HEK293T (cell line): ENCODE measurements at regions not wholly inside any gene's neighbourhood (a gene's known extent, or its start where the extent isn't known, plus 50 kb on each side); places are given as distances from the start of the nearest gene placed in this dataset.

Experiments used
- CTCF ChIA-PET: fragments of 350-600 bp; formaldehyde crosslinking; extraction: SDS; loops from one replicate; lab custom pipeline; 2021; ENCODE audit warnings: antibody characterized with exemption, inconsistent platforms; lab: Yijun Ruan, JAX
- POLR2A ChIA-PET: fragments of 350-600 bp; formaldehyde crosslinking; extraction: SDS; loops from one replicate; lab custom pipeline; 2020; ENCODE audit warnings: antibody characterized with exemption, inconsistent platforms; lab: Yijun Ruan, JAX
- DNase-seq: peaks from one replicate; pipeline ENCODE4 v3.0.0; 2012; ENCODE audit warnings: mixed read lengths; ENCODE audit errors: extremely low spot score
- ARNT ChIP-seq: fragments of 450-650 bp; IDR thresholded peaks from 2 replicates; pipeline ENCODE4 v1.6.1; 2017; ENCODE audit warnings: mild to moderate bottlenecking
- BHLHE40 ChIP-seq: fragments of 450-650 bp; IDR thresholded peaks from 2 replicates; pipeline ENCODE4 v1.6.1; 2016; ENCODE audit warnings: mild to moderate bottlenecking, moderate library complexity, borderline replicate concordance
- CTBP1 ChIP-seq: fragments of 450-650 bp; IDR thresholded peaks from 2 replicates; pipeline ENCODE4 v1.6.1; 2016; ENCODE audit warnings: borderline replicate concordance
- ELF4 ChIP-seq: fragments of 450-650 bp; IDR thresholded peaks from 2 replicates; pipeline ENCODE4 v1.6.1; 2017; ENCODE audit warnings: antibody characterized with exemption
- FOXA1 ChIP-seq: fragments of 450-650 bp; IDR thresholded peaks from 2 replicates; pipeline ENCODE4 v1.6.1; 2016; ENCODE audit warnings: mild to moderate bottlenecking
- FOXK2 ChIP-seq: fragments of 450-650 bp; IDR thresholded peaks from 2 replicates; pipeline ENCODE4 v1.6.1; 2016; ENCODE audit warnings: mild to moderate bottlenecking
- FOXM1 ChIP-seq: fragments of 450-650 bp; IDR thresholded peaks from 2 replicates; pipeline ENCODE4 v1.6.1; 2017; ENCODE audit warnings: mild to moderate bottlenecking, borderline replicate concordance
- HDGF ChIP-seq: fragments of 450-650 bp; IDR thresholded peaks from 2 replicates; pipeline ENCODE4 v1.6.1; 2017; ENCODE audit warnings: antibody characterized with exemption, borderline replicate concordance
- L3MBTL2 ChIP-seq: fragments of 450-650 bp; conservative IDR thresholded peaks from 2 replicates; pipeline ENCODE4 v1.6.1; 2016; ENCODE audit warnings: mild to moderate bottlenecking
- LEF1 ChIP-seq: fragments of 450-650 bp; IDR thresholded peaks from 2 replicates; pipeline ENCODE4 v1.6.1; 2017; ENCODE audit warnings: mild to moderate bottlenecking, borderline replicate concordance
- NFRKB ChIP-seq: fragments of 450-650 bp; IDR thresholded peaks from 2 replicates; pipeline ENCODE4 v1.6.1; 2016; ENCODE audit warnings: mild to moderate bottlenecking, moderate library complexity
- SP1 ChIP-seq: fragments of 450-650 bp; IDR thresholded peaks from 2 replicates; pipeline ENCODE4 v1.6.1; 2017
- SUZ12 ChIP-seq: fragments of 450-650 bp; IDR thresholded peaks from 2 replicates; pipeline ENCODE4 v1.6.1; 2016; ENCODE audit warnings: mild to moderate bottlenecking
- TARDBP ChIP-seq: fragments of 450-650 bp; IDR thresholded peaks from 2 replicates; pipeline ENCODE4 v1.6.1; 2016
- ZNF384 ChIP-seq: fragments of 450-650 bp; IDR thresholded peaks from 2 replicates; pipeline ENCODE4 v1.6.1; 2016
- TF ChIP-seq, protein P1 (sequence below): fragments of 450-650 bp; IDR thresholded peaks from 2 replicates; pipeline ENCODE4 v1.6.1; 2016

DNA sequence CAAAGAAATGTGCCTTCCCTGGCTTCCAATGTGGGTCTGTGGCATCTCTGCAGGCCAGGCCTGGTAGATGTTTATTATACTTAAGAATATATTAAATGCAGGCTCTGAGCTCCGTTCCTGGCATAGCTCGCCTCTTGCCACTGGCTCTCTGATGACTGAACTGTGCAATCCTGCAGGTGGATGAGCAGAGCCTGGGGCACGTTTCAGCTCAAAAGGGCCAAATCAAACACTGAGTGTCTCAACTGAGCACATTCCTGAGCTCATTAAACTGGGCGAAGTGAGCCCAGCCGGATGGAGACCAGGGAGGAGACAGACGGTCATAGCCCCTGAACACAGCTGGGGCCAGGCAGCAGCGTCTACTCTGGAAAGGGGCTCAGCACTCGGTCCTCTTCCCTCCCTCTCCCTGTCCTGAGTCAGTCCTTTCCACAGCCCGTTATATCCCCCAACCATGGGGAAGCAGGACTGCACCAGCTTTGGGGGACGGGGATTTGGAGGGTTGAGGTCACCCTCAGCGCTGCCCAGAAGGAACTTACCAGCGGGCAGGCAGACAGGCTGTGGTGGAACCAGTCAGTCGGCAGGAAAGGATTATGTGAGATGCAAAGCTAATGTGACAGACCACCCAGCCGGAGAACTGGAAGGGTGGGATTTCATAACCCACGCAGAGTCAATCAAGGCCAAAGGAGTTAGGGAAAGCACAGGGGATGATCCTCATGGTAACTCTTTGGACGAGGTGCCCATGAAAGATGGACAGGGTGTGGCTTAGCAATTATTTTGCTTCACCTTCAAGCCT is 77.4 kb upstream of the ANKRD34C start:
- DNase-seq = no peak
- TF ChIP-seq, protein P1, sequence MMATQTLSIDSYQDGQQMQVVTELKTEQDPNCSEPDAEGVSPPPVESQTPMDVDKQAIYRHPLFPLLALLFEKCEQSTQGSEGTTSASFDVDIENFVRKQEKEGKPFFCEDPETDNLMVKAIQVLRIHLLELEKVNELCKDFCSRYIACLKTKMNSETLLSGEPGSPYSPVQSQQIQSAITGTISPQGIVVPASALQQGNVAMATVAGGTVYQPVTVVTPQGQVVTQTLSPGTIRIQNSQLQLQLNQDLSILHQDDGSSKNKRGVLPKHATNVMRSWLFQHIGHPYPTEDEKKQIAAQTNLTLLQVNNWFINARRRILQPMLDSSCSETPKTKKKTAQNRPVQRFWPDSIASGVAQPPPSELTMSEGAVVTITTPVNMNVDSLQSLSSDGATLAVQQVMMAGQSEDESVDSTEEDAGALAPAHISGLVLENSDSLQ = no peak
- no peak for TF ChIP-seq ZNF384
- no peak for TF ChIP-seq ARNT
- CTCF ChIA-PET = interaction anchor here (1.5 kb wide), 1 partner anchor 20 kb away, joined by 7 read pairs; no protein-coding TSS in a partner anchor
- POLR2A ChIA-PET = no interaction called here

DNA sequence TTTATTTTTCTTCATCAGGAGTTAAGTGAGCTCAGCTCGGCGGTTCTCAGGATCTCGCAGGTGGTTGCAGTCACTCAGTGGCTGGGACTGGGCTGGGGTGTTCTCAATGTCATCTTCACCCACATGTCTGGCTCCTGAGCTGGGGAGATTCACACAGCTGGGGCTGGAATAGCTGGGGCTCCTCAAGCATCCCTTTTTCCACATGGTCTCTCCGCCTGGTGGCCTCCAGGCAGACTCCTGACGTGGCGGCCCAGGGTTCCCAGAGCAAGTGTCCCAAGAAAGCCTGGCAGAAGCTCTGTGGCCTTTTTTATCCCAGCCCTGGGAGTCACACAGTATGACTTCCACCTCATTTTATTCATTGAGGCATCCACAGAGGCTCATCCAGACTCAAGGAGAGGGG is 84.1 kb upstream of the ANKRD34C start:
- CTCF ChIA-PET = interaction anchor here (2.3 kb wide), 1 partner anchor 14 kb away, joined by 12 read pairs; no protein-coding TSS in a partner anchor
- POLR2A ChIA-PET = no interaction called here

DNA sequence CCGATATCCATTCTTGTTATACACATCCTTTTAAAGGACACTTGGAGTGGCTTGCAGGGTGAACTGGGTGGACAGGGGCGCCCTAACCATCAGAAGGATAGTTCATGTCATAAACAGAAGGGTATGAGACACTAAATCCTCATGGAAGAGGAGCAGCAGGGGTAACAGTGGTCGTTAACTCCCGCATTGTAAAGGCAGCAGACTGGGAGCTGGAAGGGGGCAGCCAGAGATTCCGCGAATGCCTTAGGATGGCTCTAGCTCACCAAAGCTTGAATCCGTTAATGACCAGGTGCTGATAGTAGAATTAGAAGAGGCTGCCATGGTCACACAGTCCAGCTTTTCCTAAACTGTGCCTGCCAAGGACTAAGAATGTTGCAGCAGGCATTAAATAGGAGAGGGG is 85.2 kb upstream of the ANKRD34C start:
- POLR2A ChIA-PET = no interaction called here
- CTCF ChIA-PET = interaction anchor here (2.3 kb wide), 1 partner anchor 13 kb away, joined by 12 read pairs; no protein-coding TSS in a partner anchor
- TF ChIP-seq LEF1 (no peak), ZNF384 (no peak), TARDBP (no peak), FOXK2 (no peak), BHLHE40 (no peak), L3MBTL2 (no peak), ELF4 (no peak), FOXM1 (no peak), SP1 (no peak), NFRKB (no peak), CTBP1 (no peak), FOXA1 (no peak), HDGF (no peak), ARNT (no peak), SUZ12 (no peak)
- TF ChIP-seq, protein P1 = no peak
- no peak for DNase-seq

More for the DNA sequence above, 84.1 kb upstream of the ANKRD34C start:
- TF ChIP-seq ZNF384 = no peak
- TF ChIP-seq SUZ12 = no peak
- TF ChIP-seq TARDBP = no peak
- TF ChIP-seq SP1 = no peak
- no peak for TF ChIP-seq CTBP1
- no peak for TF ChIP-seq ARNT
- TF ChIP-seq FOXM1 = no peak
- TF ChIP-seq L3MBTL2 = no peak
- TF ChIP-seq, protein P1 = no peak
- no peak for DNase-seq

DNA sequence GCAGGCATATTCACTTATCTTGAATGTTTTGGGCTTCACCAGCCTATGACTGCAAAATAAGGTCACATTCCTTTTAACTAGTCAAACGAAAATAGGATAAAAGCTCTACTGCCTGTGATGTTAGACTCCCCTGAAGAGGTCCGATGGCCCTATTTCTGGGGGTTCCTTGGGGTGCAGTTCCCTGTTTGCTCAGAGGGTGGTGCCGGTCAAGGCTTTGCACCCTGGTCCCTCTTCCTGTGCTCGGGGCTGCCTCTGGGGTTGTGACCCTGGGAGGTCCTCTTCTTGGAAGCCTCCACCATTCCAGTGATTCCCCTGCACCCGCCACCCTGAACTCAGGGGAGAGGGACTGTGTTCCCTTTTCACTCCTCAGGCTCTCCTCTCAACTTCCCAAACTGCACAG is 86.7 kb upstream of the ANKRD34C start:
- DNase-seq = no peak
- POLR2A ChIA-PET = no interaction called here
- CTCF ChIA-PET = interaction anchor here (0.7 to 1.4 kb wide), 2 partner anchors 11 to 14 kb away, joined by 3 to 7 read pairs; no protein-coding TSS in a partner anchor
- no peak for TF ChIP-seq ZNF384
- no peak for TF ChIP-seq CTBP1

DNA sequence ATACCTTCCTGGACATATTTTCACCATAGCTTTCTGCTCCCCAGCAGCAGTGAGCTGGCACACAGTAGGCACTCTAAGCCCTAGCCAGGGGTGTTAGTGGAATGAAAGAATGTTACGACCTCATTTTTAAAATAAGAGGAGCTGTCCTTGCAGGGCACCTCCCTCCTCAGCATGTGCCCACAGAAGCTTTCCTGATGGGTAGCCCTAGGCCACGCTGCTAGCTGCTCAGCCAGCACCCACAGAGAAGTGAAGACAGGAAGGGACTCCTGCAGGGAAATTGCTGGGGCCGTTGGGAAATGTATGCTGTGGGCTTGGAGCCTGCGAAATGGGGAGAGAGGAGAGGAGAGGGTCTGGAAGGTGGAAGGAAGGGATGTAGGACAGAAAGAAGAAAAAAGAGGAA is 87.3 kb upstream of the ANKRD34C start:
- POLR2A ChIA-PET = no interaction called here
- TF ChIP-seq SUZ12 = no peak
- no peak for TF ChIP-seq TARDBP
- no peak for TF ChIP-seq SP1
- TF ChIP-seq NFRKB = no peak
- CTCF ChIA-PET = interaction anchor here (0.7 to 1.4 kb wide), 2 partner anchors 11 to 15 kb away, joined by 3 to 7 read pairs; no protein-coding TSS in a partner anchor
- DNase-seq = no peak

DNA sequence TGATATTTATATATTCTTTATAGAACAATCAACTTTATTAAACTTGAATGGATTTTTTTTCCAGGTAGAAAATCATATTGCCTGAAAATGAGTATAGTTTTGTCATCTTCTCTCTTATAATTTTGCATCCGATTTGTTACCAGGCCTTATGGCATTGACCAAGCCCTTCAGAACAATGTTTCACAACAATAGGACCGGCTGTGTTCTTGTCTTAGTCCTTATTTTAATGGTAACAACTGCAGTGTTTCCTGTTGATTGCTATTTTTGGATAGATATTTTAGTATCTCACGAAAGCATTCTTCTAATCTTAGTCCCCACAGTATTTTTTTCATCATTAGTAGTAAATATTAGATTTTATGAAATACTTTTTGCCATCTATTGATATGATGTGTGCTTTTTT is 88.1 kb upstream of the ANKRD34C start:
- ChIA-PET CTCF (no interaction called here), POLR2A (no interaction called here)
- no peak for DNase-seq
- TF ChIP-seq HDGF (no peak), FOXK2 (no peak), LEF1 (no peak), SUZ12 (no peak)

DNA sequence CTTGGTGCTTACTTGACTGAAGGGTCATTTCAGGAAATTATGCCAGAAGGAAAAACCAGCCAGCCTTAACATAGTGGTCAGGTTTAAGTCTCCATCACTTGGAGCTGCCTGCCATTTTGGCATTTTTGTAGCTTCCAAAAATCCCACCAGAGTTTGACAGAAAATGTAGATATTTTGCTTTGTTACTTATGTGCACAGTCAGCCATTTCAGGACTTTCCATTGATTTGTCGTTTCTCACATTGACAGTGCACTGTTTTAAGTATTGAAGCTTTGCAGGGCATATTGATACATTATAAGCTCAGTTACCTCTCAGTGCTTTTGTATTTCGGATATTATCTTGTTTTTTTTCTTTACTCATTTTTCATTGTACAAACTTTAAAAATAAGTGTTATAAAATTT is 89.0 kb upstream of the ANKRD34C start:
- DNase-seq = no peak
- TF ChIP-seq NFRKB (no peak), SUZ12 (no peak), LEF1 (no peak), HDGF (no peak), BHLHE40 (no peak), ELF4 (no peak), FOXA1 (no peak)
- CTCF ChIA-PET = interaction anchor here (1.3 kb wide), 1 partner anchor 9 kb away, joined by 14 read pairs; no protein-coding TSS in a partner anchor
- POLR2A ChIA-PET = no interaction called here
